Caco-2 (cell line): ENCODE measurements at regions not wholly inside any gene's neighbourhood (a gene's known extent, or its start where the extent isn't known, plus 50 kb on each side); places are given as distances from the start of the nearest gene placed in this dataset.

Experiments
- BruUV-seq: library from RNA; stranded (reverse); fragments of 400-500 nt; replicated peaks from 2 replicates; lab custom pipeline; 2021; lab: Mats Ljungman, UMichigan
- CTCF ChIA-PET: fragments of 300-600 bp; sonication (Branson Sonifier 250); formaldehyde crosslinking; loops from one replicate; lab custom pipeline; 2022; ENCODE audit warnings: antibody characterized with exemption; lab: Charles Lee
- POLR2A ChIA-PET: fragments of 300-600 bp; sonication (Branson Sonifier 250); formaldehyde crosslinking; loops from one replicate; lab custom pipeline; 2022; ENCODE audit warnings: antibody characterized with exemption; lab: Charles Lee
- DNase-seq, 2 experiments: peaks; one replicate each; pipeline versions ENCODE4 v3.0.0 to v3.0.0-alpha.2; 2020 to 2022
- H3K27me3 ChIP-seq: replicated peaks from 2 replicates; pipeline ENCODE4 v1.6.0; 2011; ENCODE audit warnings: low read length; ENCODE audit not compliant: control insufficient read depth, insufficient read depth
- H3K36me3 ChIP-seq: 2 replicates; pipeline ENCODE4 v1.5.1; 2011; ENCODE audit warnings: low read length; ENCODE audit not compliant: control insufficient read depth, insufficient read depth
- H3K4me1 ChIP-seq: fragments of 250-450 bp; sonication (Bioruptor Pico); 2 replicates; pipeline ENCODE4 v1.5.1; 2020; ENCODE audit warnings: mild to moderate bottlenecking
- H3K4me3 ChIP-seq: 2 replicates; pipeline ENCODE4 v1.5.1; 2011; ENCODE audit warnings: low read depth, mild to moderate bottlenecking, control low read depth, low read length
- H3K9me3 ChIP-seq: fragments of 250-450 bp; sonication (Bioruptor Pico); 2 replicates; pipeline ENCODE4 v1.5.1; 2020; ENCODE audit warnings: mild to moderate bottlenecking, moderate library complexity
- H3K27ac Mint-ChIP-seq: one replicate; pipeline ENCODE4 v1.8.0; 2022; ENCODE audit warnings: mixed read lengths; ENCODE audit not compliant: unreplicated experiment
- H3K27me3 Mint-ChIP-seq: one replicate; pipeline ENCODE4 v1.8.0; 2022; ENCODE audit warnings: mixed read lengths; ENCODE audit not compliant: insufficient read depth, unreplicated experiment
- H3K36me3 Mint-ChIP-seq: one replicate; pipeline ENCODE4 v1.8.0; 2022; ENCODE audit warnings: mild to moderate bottlenecking, mixed read lengths; ENCODE audit not compliant: insufficient read depth, unreplicated experiment
- H3K4me1 Mint-ChIP-seq: one replicate; pipeline ENCODE4 v1.8.0; 2022; ENCODE audit warnings: low read depth, mixed read lengths; ENCODE audit not compliant: unreplicated experiment
- H3K4me3 Mint-ChIP-seq: one replicate; pipeline ENCODE4 v1.8.0; 2022; ENCODE audit warnings: mild to moderate bottlenecking, moderate library complexity, mixed read lengths; ENCODE audit not compliant: unreplicated experiment
- H3K9me3 Mint-ChIP-seq: one replicate; pipeline ENCODE4 v1.8.0; 2022; ENCODE audit warnings: mixed read lengths; ENCODE audit not compliant: unreplicated experiment
- intact Hi-C: fragments of 100-400 bp; cut with micrococcal nuclease; formaldehyde crosslinking; loops from one replicate; pipeline ENCODE4 v1.10.0; 2022; ENCODE audit not compliant: unreplicated experiment
- TF ChIP-seq, protein P1 (sequence below), 2 experiments: fragments of 200-600 bp in 1 of 2; IDR thresholded peaks; 1 replicate in 1 of 2; 2 replicates in 1 of 2; pipeline versions ENCODE4 v1.5.1 to v1.8.0; 2011 to 2022; ENCODE audit warnings: antibody characterized with exemption in 1 of 2, control low read depth in 1 of 2, inconsistent platforms in 1 of 2, low read depth in 1 of 2, low read length in 1 of 2, mild to moderate bottlenecking in 1 of 2, moderate library complexity in 1 of 2; ENCODE audit not compliant: insufficient read depth in 1 of 2, severe bottlenecking in 1 of 2, unreplicated experiment in 1 of 2

DNA sequence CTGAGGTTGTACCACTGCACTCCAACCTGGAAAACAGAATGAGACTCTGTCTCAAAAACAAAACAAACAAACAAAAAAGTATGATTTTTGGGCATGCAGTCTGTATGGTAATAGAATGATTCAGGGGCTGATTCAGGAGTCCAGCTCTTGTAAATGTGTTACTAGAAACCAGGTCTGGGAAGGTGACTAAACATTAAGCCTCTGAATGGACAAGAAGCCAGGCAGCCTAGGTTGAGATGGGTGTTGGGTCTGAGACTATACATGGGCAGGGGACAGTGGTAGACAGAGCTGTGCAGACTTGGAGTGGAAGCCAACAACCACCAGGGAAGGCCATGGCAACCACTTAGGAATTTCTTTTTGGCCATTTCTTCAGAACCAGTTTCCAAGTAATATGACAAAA, 64.9 kb upstream of the TLE1 start:
- H3K9me3 ChIP-seq = no peaks in the 10 kb centered on the region
- Mint-ChIP-seq H3K27me3 (no peaks in the 10 kb centered on the region), H3K4me3 (no peak overlapping the region), H3K4me1 (no peaks in the 10 kb centered on the region), H3K36me3 (no peaks in the 10 kb centered on the region), H3K27ac (no peak overlapping the region), H3K9me3 (no peaks in the 10 kb centered on the region)
- H3K36me3 ChIP-seq = no peaks in the 10 kb centered on the region
- ChIA-PET CTCF (no interaction called here), POLR2A (no interaction called here)
- H3K4me1 ChIP-seq = no peaks in the 10 kb centered on the region
- no peak for DNase-seq
- intact Hi-C loops = no loop called here
- BruUV-seq = no TSS peak
- H3K27me3 ChIP-seq = no peaks in the 10 kb centered on the region
- TF ChIP-seq, protein P1, sequence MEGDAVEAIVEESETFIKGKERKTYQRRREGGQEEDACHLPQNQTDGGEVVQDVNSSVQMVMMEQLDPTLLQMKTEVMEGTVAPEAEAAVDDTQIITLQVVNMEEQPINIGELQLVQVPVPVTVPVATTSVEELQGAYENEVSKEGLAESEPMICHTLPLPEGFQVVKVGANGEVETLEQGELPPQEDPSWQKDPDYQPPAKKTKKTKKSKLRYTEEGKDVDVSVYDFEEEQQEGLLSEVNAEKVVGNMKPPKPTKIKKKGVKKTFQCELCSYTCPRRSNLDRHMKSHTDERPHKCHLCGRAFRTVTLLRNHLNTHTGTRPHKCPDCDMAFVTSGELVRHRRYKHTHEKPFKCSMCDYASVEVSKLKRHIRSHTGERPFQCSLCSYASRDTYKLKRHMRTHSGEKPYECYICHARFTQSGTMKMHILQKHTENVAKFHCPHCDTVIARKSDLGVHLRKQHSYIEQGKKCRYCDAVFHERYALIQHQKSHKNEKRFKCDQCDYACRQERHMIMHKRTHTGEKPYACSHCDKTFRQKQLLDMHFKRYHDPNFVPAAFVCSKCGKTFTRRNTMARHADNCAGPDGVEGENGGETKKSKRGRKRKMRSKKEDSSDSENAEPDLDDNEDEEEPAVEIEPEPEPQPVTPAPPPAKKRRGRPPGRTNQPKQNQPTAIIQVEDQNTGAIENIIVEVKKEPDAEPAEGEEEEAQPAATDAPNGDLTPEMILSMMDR (IDR thresholded peaks at IDR 0.05; ENCODE audit: insufficient read depth in 1 of 2, low read depth in 1 of 2, low read length in 1 of 2, severe bottlenecking in 1 of 2, unreplicated experiment in 1 of 2) = no peak
- no peak overlapping the region for H3K4me3 ChIP-seq

GRCh38 chr9:81755721-81756120, 66.4 kb upstream of the TLE1 start:
- TF ChIP-seq, protein P1 (IDR thresholded peaks at IDR 0.05; ENCODE audit: insufficient read depth in 1 of 2, low read depth in 1 of 2, low read length in 1 of 2, severe bottlenecking in 1 of 2, unreplicated experiment in 1 of 2) = no peak
- H3K27ac Mint-ChIP-seq = no peak overlapping the region
- H3K36me3 ChIP-seq = no peaks in the 10 kb centered on the region
- H3K4me3 Mint-ChIP-seq = no peak overlapping the region
- H3K4me1 ChIP-seq = no peaks in the 10 kb centered on the region
- no peaks in the 10 kb centered on the region for H3K27me3 ChIP-seq
- ChIA-PET POLR2A (no interaction called here), CTCF (no interaction called here)
- H3K27me3 Mint-ChIP-seq = no peaks in the 10 kb centered on the region
- intact Hi-C loops = no loop called here
- H3K4me1 Mint-ChIP-seq = no peaks in the 10 kb centered on the region
- no peaks in the 10 kb centered on the region for H3K9me3 ChIP-seq
- no peak for DNase-seq
- no peaks in the 10 kb centered on the region for H3K9me3 Mint-ChIP-seq
- BruUV-seq = no TSS peak
- no peak overlapping the region for H3K4me3 ChIP-seq
- no peaks in the 10 kb centered on the region for H3K36me3 Mint-ChIP-seq

DNA sequence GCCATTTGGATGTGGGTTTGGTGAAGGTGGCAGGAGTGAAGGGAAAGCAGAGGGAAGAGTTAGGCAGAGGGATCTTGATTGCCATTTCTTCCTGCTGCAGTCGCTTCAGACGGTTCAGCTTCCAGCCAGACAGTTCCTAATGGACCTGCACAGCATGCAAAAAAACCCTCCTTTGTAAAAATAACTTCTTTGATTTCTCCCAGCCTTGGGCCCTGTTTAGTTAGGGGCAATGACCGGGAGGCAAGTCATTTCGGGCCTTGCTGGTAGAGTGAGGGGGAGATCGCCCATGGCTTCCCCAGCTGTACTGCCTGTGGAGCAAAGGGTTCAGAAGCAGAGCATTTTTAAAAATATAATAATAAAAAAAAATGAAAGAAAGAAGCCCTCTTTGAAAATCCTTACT, 67.2 kb upstream of the TLE1 start:
- no peaks in the 10 kb centered on the region for H3K27me3 Mint-ChIP-seq
- TF ChIP-seq, protein P1 (IDR thresholded peaks at IDR 0.05; ENCODE audit: insufficient read depth in 1 of 2, low read depth in 1 of 2, low read length in 1 of 2, severe bottlenecking in 1 of 2, unreplicated experiment in 1 of 2) = no peak
- no peak overlapping the region for H3K27ac Mint-ChIP-seq
- ChIA-PET POLR2A (no interaction called here), CTCF (no interaction called here)
- Histone ChIP-seq H3K9me3 (no peaks in the 10 kb centered on the region), H3K27me3 (no peaks in the 10 kb centered on the region), H3K4me3 (no peak overlapping the region), H3K4me1 (no peaks in the 10 kb centered on the region), H3K36me3 (no peaks in the 10 kb centered on the region)
- no peaks in the 10 kb centered on the region for H3K4me1 Mint-ChIP-seq
- H3K36me3 Mint-ChIP-seq = no peaks in the 10 kb centered on the region
- intact Hi-C loops = no loop called here
- DNase-seq = no peak
- no TSS peak for BruUV-seq
- no peaks in the 10 kb centered on the region for H3K9me3 Mint-ChIP-seq
- no peak overlapping the region for H3K4me3 Mint-ChIP-seq
